GF-D8 (cell line): ENCODE measurements at regions not wholly inside any gene's neighbourhood (a gene's known extent, or its start where the extent isn't known, plus 50 kb on each side); places are given as distances from the start of the nearest gene placed in this dataset.

ENCODE experiments used
- DNase-seq: peaks from one replicate; lab custom pipeline; 2025; lab: John Stamatoyannopoulos, UW

DNA sequence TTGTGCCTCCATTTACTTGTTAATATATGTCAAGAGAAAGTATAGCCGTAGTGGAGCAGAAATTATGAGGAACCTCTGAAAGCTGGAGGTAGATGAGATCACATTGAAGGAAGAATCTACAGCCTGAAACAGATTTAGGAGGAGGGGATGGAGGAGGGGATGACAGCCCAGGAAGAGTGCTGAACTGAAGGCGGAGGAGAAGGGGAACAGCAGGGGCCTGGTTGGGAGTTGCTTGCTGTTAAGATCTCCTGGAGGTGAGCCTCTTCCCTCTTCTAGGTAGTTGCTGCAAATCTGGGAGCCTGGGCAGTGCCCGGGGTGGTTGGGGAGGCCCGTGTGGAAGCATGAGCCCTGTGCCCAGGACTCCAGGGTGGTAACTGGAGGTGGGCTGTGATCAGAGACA lies 111.8 kb upstream of the SEMA6A start:
- DNase-seq, result no peak

DNA sequence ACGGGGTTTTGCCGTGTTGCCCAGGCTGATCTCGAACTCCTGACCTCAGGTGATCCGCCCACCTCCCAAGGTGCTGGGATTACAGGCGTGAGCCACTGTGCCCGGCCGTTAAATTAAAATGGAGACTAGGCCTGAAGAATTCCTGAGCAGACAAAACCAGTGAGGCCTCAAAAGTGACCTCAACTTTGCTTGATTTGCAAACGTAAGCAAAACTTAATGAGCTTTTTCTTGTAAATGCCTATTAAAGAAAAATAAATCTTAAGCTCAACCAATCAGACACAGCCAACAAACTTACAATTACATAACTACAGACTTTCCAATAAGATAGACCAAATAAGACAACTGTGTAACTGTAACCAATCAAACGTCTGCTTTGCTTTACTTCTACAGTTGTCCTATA lies 111.3 kb upstream of the SEMA6A start:
- no peak for DNase-seq

DNA sequence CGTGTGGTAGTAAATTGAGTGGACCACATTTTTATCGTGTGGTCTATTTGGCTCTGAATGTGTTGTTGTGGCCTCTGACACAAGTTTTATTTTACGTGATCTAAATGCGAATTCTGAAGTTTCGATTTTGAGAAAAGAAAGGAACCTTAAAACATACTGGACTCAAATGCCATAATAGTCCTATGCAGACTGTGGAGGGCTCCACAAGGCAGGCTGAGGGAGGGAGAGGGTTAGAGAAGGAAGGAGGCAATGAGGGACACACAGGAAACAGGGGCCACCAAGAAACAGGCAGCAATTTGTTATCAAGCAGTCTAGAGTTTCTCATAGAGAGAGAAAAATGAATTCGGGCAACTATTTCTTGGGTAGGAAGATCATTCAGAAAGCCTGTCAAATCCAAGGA lies 110.4 kb upstream of the SEMA6A start:
- no peak for DNase-seq

DNA sequence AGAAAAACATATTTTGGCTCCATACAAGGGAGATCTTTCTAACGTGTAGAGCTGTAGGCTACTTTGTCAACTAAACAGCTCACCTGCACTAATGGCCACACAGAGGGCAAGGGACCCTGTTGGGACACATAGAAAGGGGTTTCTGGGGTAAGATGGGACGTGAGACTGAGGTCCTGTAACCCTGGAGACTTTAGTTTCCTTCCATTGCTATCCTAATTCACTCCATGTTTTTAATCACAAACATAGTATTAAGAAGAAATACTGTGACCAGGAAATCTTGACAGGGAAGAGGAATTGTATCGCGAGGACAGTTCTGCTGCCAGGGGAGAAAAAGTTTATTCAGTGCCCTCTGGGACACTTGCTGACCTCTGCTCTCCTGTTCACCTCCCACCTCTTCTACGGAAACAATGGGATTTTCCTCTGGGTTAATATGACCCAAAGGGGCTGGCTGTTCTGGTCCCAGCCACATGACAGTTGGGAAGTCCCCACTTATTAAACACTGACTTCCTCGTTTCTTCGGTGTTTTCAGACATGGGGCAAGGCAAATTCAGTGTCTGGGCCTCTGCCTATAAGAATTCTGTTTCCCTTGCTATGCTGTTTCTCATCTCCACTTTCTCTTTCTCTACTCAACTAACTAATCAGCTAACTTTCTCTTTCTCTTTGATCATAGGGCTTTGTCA lies 106.9 kb upstream of the SEMA6A start:
- no peak for DNase-seq

DNA sequence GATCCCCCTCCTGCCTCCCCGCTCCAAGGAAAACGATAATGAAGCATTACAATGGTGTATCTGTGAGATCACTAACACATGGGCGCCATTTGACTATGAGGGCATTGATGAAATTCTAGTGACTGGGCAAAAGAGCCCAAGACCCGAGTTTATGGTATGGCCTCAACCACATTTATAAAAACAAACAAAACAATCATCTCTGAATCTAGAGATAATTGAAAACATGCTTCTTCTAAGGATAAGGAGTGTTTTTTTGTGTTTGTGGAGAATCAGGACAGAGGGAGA lies 100.9 kb upstream of the SEMA6A start:
- DNase-seq, result no peak

DNA sequence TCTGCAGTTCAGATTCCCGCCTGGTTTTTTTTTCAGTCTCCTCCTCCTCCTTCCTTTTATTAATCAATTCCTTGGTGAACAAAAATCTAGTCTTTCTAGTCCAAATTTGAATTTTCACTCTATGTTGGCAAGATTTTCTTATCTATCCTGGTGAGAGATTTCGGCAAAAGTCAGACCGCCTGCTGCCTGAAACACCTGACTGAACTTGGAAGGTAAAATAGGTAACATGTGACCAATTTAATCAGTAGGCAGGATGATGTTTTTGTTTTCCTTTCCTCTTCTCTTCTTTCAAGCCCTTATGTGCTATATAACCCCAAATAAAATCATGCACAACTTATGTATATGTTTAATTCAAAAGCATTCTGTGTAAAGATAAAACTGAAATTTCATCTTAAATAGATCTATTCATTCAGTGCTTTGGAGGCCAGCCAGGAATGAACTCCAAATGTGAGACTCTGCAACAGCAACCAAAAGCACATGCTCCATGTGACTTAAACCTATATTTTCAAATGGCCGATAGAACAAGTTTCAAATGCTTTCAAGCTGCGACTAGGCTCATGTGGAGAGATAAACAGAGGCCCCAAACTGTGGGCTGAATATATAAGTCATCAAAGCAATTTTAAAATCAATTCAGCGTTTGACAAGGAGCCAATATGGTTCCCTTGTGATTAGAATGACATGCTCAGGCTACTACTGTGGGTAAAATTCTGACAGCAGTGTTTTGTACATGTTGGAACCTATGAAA lies 100.4 kb upstream of the SEMA6A start:
- no peak for DNase-seq

DNA sequence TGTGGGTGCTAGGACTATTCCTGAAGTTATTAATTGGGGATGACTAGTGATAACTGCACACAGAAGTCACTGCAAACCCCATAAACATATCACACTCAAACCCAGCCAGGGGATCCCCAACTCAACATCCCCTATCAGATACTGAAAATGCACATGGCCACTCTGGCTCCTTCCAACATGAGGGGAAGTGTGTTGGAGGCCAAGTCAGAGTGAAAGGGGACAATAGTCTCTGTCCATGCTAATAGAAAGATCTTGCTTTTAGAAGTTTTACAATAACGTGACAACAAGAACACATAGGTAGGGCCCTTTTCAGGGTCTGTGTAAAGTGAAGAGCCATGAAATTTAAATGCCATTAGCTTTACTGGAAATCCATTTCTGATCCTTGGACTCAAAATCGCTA lies 98.8 kb upstream of the SEMA6A start:
- no peak for DNase-seq

DNA sequence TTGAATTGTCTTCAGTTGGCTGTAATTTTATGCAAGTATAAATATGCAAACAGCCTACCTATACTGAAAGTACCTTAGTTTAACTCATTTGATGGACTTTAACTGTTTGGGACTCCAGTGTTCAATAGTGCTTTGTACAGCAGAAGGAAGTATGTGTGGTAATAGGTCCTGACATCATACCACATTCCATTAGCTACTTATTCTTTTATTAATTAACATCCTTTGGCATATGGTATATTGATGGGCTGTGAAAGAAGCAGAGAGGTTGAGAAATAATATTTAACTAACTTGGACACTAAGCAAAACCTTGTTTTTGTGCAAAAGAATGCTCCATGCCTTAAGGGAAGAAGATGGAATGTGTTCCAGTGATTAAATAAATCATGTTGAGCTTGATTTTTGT lies 97.6 kb upstream of the SEMA6A start:
- no peak for DNase-seq

DNA sequence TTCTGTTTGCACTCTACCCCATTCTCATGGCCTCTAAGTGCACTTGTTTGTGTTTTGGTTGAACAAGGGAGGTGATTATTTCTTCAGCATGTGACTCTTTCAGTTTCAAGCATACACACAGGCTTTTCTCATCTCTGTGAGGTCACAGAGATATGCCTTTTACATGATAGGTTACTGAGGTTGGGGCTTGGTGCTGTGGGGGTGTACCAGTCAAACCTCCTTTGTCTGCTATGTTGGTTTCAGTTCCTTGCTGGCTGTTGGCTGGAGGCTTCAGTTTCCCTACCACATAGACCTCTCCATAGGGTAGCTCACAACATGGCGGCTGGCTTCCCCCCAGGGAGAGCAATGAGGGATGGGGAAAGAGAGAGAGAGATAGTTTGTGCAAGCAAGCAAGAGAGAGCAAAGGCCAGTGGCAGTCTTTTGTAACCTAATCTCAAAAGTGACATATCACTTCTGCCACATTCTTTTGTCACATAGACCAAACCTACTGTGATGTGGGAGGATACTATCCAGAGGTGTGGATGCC lies 96.7 kb upstream of the SEMA6A start:
- DNase-seq, result no peak

DNA sequence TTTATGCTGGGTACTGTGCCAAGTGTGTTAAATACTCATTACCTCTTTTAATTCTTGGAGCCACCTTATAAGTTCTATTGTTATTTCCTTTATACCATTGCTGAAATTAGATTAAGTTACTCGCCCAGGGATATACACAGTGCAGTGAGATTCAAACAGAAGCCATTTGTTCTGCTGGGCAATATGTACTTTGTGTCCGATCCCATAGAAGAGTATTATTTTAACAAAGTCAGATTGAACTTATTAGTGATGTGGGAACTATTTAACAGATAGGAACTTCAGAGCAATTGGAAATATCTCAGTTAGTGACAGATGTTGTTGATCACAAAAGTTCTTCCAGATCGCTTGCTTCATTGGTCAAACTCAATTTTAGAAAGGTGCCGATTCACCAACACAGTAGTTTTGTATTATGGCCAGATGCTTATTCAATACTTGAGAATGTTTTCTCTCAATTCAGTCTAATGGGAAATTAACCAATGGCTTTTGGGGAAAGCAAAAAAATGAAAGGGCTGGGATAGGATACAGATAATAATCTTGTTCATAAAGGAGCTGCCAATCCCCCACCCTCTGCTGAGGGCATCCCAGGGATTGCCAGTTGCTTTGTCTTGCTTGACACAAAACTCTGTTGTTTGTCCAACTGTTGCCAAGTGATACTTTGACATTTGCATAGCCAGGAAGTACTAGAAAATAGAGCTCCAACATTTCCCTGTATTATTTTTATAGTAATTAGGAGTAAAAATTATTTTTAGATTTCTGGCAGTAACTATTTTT lies 94.8 kb upstream of the SEMA6A start:
- no peak for DNase-seq

DNA sequence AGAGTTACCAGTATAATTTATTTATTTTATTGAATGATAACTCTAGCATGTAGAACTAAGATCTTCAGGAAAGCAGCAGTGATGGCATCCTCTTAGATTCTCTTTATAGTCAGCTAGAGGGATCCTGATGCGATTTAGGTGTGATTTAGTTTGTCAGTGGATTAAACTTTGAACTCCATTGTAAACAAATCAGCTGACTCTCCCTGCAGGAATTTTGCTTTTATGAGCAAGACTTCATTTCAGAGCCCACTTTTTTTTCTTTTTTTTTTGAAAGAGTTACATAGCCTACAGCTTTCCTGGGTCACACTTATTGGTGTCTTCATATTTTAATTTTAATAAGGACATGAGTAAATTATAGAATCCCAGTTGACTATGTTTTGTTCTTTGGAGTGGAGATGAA lies 93.8 kb upstream of the SEMA6A start:
- DNase-seq, result no peak

DNA sequence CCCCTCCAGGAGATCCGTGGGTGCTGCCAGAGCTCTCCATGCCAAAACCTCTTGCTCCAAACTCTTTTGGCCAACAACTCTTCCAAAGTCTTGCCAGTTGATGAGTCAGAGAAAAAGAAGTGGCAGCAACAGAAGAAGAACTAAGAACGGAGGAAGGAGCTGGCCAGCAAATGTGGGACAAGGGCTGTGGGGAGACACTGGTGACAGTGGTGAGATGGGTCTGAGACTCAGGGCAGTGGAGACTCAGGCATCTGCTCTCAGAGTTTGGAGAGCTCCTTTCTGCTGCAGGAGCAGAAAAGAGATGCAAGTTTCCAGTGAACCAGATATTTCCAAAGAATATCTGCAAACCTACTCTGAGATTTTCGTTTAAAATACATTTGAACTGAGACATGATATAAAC lies 92.3 kb upstream of the SEMA6A start:
- DNase-seq, result no peak

DNA sequence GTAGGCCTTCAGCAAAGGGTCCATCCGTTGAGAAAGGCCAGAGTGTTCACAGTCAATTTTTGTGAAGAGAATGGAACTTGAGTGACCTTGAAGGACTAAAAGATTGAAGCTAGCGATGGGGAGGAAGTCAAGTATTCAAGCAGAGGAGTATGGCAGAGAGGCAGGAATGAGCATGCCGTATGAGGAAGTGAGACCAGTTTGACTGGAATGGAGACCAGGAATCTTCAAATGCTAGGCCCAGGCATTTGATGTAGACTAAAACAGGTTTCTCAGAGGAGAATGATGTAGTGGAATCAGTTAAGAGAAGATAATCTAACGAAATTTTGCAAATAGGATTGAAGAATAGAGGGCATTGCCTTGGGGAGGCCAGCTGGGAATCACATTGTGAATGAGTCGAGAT lies 90.4 kb upstream of the SEMA6A start:
- DNase-seq, result no peak

DNA sequence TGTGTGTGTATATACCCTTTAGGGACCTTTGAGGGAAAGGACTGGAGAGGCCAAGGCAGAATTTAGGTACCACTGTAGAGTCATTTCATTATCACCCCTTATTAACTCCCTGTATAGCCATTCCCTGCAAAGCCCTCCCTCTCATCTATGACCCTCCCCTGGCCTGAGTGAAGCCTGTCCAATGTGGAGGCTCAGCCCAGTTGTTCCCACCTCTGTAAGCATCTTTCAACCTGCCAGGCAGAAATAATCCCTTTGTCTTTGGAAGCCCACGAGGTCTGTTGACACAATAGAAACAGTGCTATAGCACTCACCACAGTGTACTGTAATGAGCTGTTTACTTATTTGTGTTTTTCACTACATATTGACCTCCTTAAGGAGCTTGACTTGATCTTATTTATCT lies 88.5 kb upstream of the SEMA6A start:
- no peak for DNase-seq

DNA sequence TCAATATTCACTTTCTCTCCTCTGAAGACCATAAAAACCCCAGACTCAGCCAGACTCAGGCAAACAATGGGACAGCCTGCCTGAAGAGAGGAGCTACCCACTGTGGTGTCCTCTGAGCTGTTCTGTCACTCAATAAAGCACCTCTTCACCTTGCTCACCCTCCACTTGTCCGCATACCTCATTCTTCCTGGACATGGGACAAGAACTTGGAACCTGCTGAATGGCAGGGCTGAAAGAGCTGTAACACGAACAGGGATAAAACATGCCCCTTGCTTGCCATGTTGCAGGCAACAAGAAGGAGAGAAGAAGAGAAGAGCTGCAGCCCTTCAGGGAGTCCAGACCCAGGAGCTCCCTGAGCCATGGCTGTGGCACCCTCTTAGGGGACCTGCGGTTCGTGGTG lies 86.8 kb upstream of the SEMA6A start:
- DNase-seq, result no peak

DNA sequence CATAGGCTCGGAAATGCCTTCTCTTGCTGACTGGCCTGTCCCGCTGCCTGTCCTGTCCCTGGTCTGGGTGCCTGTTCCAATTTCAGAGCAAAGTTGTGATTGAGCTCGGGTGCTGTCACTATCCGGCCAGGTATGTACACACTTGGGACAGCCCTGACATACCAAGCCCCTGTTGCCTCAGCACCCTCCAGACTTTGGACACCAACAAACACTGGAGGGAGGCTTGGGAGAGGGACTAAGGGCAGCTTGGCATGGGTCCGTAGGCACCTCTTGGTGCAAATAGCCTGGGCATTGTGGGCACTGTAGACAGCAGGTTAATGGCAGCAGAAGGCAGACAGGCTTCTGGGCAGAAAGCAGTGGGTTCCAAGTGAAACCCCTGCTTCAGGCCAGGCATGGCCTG lies 86.3 kb upstream of the SEMA6A start:
- no peak for DNase-seq

DNA sequence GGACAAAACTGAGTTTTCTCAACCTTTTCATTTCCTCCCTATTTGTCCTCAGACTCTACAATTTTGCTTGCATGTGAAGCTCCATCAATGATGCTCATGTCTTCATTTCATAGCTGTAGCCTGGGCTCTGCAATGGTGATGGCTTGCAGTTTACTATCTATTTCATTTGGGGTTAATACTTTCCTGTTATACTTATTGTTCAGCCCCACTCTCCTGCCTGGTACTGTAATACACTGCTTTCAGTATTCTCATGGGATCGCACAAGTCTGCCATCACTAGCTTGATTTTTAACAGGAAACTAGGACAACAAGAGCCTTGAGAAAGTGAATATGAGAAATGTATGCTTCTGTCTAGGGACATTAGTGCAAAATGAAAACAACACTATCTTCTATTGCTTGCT lies 84.2 kb upstream of the SEMA6A start:
- DNase-seq, result no peak

DNA sequence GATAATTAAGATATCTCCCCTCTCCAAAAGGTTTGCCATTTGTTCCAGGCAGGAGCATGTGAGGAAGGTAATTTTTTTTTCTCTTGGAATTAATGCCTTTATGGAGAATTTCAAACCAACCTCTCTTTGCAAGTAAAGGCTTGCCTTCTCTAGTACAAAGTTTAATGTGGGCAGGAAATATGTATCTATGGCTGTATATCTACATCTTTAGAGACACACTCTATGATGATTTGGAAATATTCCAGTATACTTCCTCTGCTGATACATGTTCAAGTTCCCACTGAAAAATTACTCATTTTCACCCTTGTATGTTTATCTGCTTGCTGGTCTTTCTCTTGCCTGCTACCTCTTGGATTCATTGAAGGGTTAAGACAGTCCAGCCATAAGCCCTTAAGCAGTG lies 83.5 kb upstream of the SEMA6A start:
- no peak for DNase-seq

DNA sequence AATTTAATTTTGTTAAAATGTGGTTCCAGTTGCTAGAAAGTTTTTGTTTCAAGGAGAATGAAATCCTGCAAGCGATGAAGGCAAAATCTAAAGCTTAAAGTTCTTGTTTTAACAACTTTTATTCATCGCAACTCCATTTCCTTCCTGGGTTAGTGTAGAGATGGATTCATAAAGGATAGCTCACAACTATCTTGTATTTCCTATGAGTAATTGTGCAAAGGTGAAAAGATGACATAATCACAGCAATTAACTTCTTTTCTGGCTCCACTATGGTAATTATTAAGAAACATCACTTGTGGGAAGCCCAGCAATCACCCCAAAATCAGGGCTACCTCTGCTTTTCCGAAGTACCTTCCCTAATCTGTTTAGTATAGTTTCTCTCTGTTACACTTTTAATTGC lies 80.8 kb upstream of the SEMA6A start:
- DNase-seq, result no peak

DNA sequence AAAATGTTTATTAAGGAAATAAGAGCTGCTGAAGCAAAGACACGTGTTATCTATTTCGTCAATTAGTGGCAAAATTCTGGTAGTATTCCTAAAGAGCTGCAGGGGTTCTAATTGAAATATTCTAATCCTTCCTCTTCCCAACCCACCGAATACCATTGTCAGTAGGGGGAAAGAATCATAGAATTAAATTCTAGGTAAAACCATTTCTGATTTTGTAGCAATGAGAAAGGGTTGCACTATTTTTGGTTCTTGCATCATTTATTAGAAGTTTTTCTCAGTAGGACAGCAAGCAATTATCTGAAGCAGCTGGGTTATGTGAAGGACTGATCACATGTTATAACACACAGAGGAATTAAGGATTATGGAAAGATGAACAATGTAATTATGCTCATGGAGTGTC lies 80.3 kb upstream of the SEMA6A start:
- DNase-seq, result no peak

DNA sequence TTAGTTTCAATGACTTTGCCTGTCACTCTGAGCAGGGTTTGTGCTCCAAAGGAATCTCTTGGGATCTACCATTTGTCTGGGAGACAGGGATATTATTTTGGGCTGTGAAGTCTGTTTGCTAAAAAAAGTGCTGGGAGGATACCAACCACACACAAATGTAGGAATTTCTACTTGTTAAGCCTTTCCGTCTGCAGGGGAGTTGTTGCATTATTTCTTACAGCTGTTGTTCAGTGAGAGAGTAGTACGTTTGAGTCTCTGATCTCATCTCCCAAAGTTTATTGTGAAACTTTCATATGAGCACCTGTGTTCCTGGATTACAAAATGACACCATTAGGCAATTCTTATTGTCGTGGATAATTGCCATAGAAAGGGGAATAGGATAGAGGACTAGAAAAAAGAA lies 78.3 kb upstream of the SEMA6A start:
- DNase-seq, result no peak

DNA sequence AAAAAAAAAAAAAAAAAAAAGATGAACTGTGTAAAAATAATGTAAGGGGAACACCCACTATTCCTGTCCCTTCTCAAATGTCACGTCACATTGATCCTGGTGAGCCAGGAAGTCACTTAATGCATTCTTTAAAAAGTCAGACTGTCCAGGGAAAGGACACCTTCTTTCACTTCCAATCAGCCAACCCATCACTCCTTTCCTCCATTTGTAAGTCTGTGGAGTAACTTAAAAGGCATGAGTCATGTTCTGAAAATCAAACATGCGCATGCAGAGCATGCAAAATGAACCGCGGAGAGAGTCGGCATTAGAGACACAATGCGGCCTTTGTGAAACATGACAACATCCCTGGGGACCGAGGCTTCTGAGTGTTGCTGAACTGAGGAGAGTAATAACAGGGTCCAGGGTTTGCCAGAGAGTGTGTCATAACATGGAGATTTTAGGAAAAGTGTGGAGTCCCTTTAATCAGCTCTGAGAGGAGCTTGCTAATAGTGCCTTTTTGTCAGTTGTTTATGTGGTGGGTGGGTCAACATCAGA lies 77.6 kb upstream of the SEMA6A start:
- no peak for DNase-seq

DNA sequence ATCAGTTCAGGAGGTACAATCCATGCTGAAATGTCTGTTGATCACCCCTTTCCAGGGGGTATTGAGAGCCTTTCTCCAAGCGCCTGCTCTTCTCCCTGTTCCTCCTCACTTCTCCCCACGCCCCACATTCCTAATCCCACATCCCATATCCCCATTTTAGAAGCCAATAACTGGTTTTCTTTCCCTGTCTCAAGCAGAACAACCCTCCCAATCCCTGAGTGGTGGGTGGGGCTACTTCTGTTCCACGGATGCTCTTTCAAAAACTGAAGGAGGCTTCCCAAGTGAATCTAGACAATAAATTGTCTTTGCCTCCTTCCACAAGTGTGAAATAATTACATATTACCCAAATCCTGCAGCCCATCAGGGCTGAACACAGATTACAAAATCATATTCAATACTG lies 77.0 kb upstream of the SEMA6A start:
- no peak for DNase-seq
